ENCODE measurements at regions not wholly inside any gene's neighbourhood (a gene's known extent, or its start where the extent isn't known, plus 50 kb on each side); places are given as distances from the start of the nearest gene placed in this dataset.
"Not testable (repeated sequence)": the region's sequence is repeated elsewhere in the genome, so short reads cannot be mapped to it uniquely, and the experiment has no call there.

- no peak for DNase-seq
- H3K4me1 Mint-ChIP-seq (ENCODE audit: low read depth) = no peaks in the 10 kb centered on the region
- peaks cover 12% of the 10 kb centered on the region for H3K9me3 Mint-ChIP-seq
- ChIA-PET POLR2A (no interaction called here), CTCF (no interaction called here)
- intact Hi-C loops (cut with micrococcal nuclease) = no loop called here
- H3K4me3 Mint-ChIP-seq = no peak overlapping the region
- no peak overlapping the region for H3K27ac Mint-ChIP-seq
- H3K27me3 Mint-ChIP-seq = no peaks in the 10 kb centered on the region
- no peaks in the 10 kb centered on the region for H3K36me3 Mint-ChIP-seq
Measured at GRCh38 chr4:175071123-175071522, 153.0 kb downstream of the ADAM29 start.

GRCh38 chr4:175087145-175087544 lies 169.0 kb downstream of the ADAM29 start:
- ChIA-PET CTCF (no interaction called here), POLR2A (no interaction called here)
- Mint-ChIP-seq H3K27ac (no peak overlapping the region), H3K27me3 (no peaks in the 10 kb centered on the region), H3K9me3 (peaks cover 1% of the 10 kb centered on the region), H3K4me3 (no peak overlapping the region), H3K4me1 (ENCODE audit: low read depth) (no peaks in the 10 kb centered on the region), H3K36me3 (no peaks in the 10 kb centered on the region)
- no peak for DNase-seq
- intact Hi-C loops (cut with micrococcal nuclease) = no loop called here

DNA sequence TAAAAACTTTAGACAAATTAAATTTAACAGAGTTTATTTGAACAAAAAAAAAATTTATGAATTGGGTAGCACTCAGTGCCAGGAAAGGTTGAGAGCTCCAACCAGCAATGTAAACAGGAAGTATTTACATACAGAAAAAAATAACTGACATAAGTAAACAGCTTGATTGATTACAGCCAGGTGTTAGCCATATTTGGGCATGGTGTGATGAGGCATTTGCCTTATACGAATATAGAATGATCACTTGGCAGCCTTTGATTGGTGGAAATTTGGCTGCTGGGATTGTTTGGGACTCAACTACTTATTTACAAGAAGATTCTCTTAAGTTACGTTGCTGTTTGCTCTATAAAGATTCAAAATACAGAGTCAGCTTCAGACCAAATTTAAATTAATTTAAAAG lies 172.0 kb downstream of the ADAM29 start:
- no peak overlapping the region for H3K27ac Mint-ChIP-seq
- no peaks in the 10 kb centered on the region for H3K36me3 Mint-ChIP-seq
- H3K4me1 Mint-ChIP-seq (ENCODE audit: low read depth) = no peaks in the 10 kb centered on the region
- intact Hi-C loops (cut with micrococcal nuclease) = no loop called here
- ChIA-PET CTCF (no interaction called here), POLR2A (no interaction called here)
- no peak overlapping the region for H3K4me3 Mint-ChIP-seq
- H3K27me3 Mint-ChIP-seq = no peaks in the 10 kb centered on the region
- H3K9me3 Mint-ChIP-seq = peaks cover 9% of the 10 kb centered on the region
- DNase-seq = no peak

GRCh38 chr4:175091649-175092048 lies 173.5 kb downstream of the ADAM29 start:
- H3K4me1 Mint-ChIP-seq (ENCODE audit: low read depth) = no peaks in the 10 kb centered on the region
- H3K9me3 Mint-ChIP-seq = peaks cover 16% of the 10 kb centered on the region
- H3K27ac Mint-ChIP-seq = no peak overlapping the region
- POLR2A ChIA-PET = no interaction called here
- H3K4me3 Mint-ChIP-seq = no peak overlapping the region
- intact Hi-C loops (cut with micrococcal nuclease) = no loop called here
- H3K27me3 Mint-ChIP-seq = no peaks in the 10 kb centered on the region
- no peaks in the 10 kb centered on the region for H3K36me3 Mint-ChIP-seq
- no peak for DNase-seq
- CTCF ChIA-PET = no interaction called here

DNA sequence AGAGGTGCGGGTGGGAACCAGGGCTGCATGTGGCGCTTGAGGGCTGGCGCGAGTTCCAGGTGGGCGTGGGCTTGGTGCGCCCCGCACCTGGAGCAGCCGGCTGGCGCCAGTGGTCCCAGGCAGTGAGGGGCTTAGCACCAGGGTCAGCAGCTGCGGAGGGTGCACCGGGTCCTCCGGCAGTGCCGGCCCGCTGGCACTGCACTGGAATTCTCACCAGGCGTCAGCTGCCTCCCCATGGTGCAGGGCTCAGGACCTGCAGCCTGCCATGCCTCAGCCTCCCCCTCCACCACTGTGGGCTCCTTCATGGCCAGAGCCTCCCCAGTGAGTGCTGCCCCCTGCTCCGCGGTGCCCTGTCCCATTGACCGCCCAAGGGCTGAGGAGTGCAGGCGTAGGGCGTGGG lies 174.0 kb downstream of the ADAM29 start:
- POLR2A ChIA-PET = no interaction called here
- CTCF ChIA-PET = no interaction called here
- Mint-ChIP-seq H3K27me3 (no peaks in the 10 kb centered on the region), H3K4me1 (ENCODE audit: low read depth) (no peaks in the 10 kb centered on the region), H3K9me3 (peaks cover 16% of the 10 kb centered on the region), H3K4me3 (no peak overlapping the region), H3K36me3 (no peaks in the 10 kb centered on the region), H3K27ac (no peak overlapping the region)
- no peak for DNase-seq
- intact Hi-C loops (cut with micrococcal nuclease) = no loop called here

- POLR2A ChIA-PET; H3K27me3 Mint-ChIP-seq; intact Hi-C loops (cut with micrococcal nuclease); CTCF ChIA-PET; H3K27ac Mint-ChIP-seq; H3K4me1 Mint-ChIP-seq (ENCODE audit: low read depth); DNase-seq; H3K4me3 Mint-ChIP-seq; H3K36me3 Mint-ChIP-seq: not testable (repeated sequence)
- H3K9me3 Mint-ChIP-seq = peaks cover 16% of the 10 kb centered on the region
Measured at GRCh38 chr4:175093055-175093454, 174.9 kb downstream of the ADAM29 start.

DNA sequence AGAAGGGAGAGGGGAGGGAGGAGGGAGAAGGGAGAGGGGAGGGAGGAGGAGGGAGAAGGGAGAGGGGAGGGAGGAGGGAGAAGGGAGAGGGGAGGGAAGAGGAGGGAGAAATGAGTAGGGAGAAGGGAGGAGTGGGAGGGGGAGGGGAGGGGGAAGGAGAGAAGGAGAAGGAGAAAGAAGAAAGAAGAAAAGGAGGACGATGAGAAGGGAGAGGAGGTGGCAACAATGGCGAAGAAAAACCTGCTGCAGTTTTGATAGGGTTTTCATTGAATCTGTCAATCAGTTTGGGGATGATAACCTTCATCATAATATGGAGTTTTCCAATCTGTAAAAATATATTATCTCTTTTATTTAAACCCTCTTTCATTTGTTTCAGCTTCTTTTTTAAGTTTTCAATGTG lies 185.2 kb downstream of the ADAM29 start:
- Mint-ChIP-seq H3K4me3 (no peak overlapping the region), H3K4me1 (ENCODE audit: low read depth) (no peaks in the 10 kb centered on the region), H3K27me3 (no peaks in the 10 kb centered on the region), H3K9me3 (peaks cover 6% of the 10 kb centered on the region), H3K36me3 (no peaks in the 10 kb centered on the region), H3K27ac (no peak overlapping the region)
- ChIA-PET CTCF (no interaction called here), POLR2A (no interaction called here)
- intact Hi-C loops (cut with micrococcal nuclease) = no loop called here
- no peak for DNase-seq

DNA sequence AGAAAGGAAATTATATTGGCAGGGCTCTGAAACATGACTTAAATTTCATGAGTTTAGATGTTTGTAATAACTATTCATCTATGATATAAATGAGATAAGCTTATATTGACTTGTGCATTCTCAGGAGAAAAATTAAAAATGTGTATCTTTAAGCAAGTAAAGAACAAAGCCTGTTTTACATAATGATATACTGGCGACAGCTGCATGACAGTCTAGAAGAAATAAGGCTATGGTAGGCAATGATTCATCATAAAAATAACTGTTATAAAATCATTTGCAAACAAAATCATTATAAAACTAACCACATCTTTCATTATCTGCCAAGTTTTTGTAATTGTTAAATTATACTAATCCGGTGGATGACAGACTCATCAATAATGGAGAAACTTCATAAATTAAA lies 188.1 kb downstream of the ADAM29 start:
- H3K9me3 Mint-ChIP-seq = peaks cover 27% of the 10 kb centered on the region
- H3K27ac Mint-ChIP-seq = no peak overlapping the region
- H3K36me3 Mint-ChIP-seq = no peaks in the 10 kb centered on the region
- no peaks in the 10 kb centered on the region for H3K4me1 Mint-ChIP-seq (ENCODE audit: low read depth)
- no peak for DNase-seq
- ChIA-PET POLR2A (no interaction called here), CTCF (no interaction called here)
- no peak overlapping the region for H3K4me3 Mint-ChIP-seq
- intact Hi-C loops (cut with micrococcal nuclease) = no loop called here
- no peaks in the 10 kb centered on the region for H3K27me3 Mint-ChIP-seq

DNA sequence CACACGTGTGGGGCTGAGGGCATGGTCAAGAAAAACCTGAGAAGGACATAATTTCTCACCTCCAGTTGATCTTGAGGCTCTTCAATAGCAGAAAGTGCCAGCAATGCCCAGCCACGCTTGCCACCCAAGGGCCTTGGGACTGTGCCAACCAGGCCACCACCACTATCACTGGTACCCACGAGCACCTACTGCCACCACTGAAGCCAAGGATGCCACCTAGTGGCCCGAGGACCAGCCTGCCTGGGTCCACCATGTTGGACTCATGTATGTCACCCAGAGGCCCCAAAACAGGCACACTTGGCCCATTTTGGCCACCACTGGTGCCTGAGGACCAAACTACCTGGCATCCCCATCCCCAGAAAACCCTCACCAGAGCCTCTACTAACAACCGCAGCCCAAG lies 191.8 kb downstream of the ADAM29 start:
- Mint-ChIP-seq H3K27ac (no peak overlapping the region), H3K36me3 (no peaks in the 10 kb centered on the region), H3K9me3 (peaks cover 47% of the 10 kb centered on the region), H3K4me1 (ENCODE audit: low read depth) (no peaks in the 10 kb centered on the region), H3K27me3 (no peaks in the 10 kb centered on the region), H3K4me3 (no peak overlapping the region)
- ChIA-PET CTCF (no interaction called here), POLR2A (no interaction called here)
- no peak for DNase-seq
- intact Hi-C loops (cut with micrococcal nuclease) = no loop called here

DNA sequence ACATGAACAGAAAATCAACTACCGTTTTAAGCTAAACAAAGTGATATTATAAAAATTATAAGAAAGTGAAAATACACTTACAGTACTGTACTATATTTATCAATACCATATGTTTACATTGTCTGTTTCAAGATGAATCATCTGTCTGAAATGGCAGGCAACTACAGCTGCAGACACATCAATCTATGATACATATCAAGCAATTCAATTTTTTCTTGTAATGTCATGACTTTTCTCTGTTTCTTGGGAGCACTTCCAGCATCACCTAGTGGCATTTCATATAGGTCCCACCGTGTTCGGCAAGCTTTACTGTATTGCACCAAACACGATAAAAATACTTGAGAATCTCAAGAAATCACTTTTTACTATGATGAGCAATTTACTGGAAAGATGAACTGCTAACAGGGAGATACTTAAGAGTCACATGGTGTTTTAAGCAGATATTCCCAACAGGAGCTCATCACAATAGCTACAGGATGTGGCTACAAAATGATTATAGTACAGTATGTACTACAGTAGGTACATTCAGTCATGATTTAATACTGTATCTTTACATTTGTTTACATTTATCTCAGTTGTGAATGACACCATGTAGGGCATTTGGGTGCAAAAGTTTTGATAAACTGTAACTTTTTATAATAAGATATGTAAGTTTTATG lies 207.4 kb downstream of the ADAM29 start:
- intact Hi-C loops (cut with micrococcal nuclease) = no loop called here
- H3K27me3 Mint-ChIP-seq = no peaks in the 10 kb centered on the region
- DNase-seq = no peak
- H3K36me3 Mint-ChIP-seq = no peaks in the 10 kb centered on the region
- no peak overlapping the region for H3K27ac Mint-ChIP-seq
- POLR2A ChIA-PET = no interaction called here
- H3K4me3 Mint-ChIP-seq = no peak overlapping the region
- H3K4me1 Mint-ChIP-seq (ENCODE audit: low read depth) = no peaks in the 10 kb centered on the region
- CTCF ChIA-PET = no interaction called here
- peaks cover 42% of the 10 kb centered on the region for H3K9me3 Mint-ChIP-seq

DNA sequence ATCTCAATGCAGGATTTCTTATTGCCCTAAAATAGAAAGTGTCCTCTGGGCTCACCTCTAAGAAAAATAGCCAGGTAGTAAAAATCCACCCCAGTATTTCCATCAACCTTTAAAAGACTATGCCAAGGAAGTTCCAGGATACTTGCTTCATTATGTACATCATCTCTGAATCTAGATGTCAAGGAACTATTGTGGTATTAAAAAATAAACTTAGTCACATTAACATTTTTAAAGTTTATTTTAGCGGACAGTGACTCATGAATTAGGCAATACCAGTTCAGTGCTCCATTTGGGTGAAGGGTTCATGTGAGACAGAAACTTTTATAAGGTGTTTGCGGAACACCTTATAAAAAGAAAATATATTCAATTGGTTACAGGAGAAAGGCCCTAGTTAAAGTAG lies 209.2 kb downstream of the ADAM29 start:
- no peaks in the 10 kb centered on the region for H3K36me3 Mint-ChIP-seq
- H3K27ac Mint-ChIP-seq = no peak overlapping the region
- no peak overlapping the region for H3K4me3 Mint-ChIP-seq
- no peaks in the 10 kb centered on the region for H3K4me1 Mint-ChIP-seq (ENCODE audit: low read depth)
- no peaks in the 10 kb centered on the region for H3K27me3 Mint-ChIP-seq
- intact Hi-C loops (cut with micrococcal nuclease) = no loop called here
- DNase-seq = no peak
- ChIA-PET POLR2A (no interaction called here), CTCF (no interaction called here)
- H3K9me3 Mint-ChIP-seq = peaks cover 27% of the 10 kb centered on the region

DNA sequence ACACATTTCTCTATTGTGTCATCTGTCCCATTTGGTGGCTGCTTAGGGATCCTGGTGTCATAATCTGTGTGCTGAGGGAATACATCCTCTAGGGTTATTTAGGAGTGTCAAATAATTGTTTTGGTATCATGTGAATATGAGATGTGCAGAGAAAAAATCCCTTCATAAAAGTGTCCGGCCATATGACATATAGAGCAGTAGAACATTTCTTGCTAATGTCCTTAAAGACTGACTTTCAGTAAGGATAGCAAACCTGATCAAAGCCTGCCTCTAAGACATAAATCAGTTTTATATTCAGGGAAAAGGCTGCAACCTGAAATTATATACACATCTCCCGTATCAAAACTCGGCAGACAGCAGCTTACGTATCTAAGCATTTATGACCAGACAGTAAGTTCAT lies 211.6 kb downstream of the ADAM29 start:
- Mint-ChIP-seq H3K27me3 (no peaks in the 10 kb centered on the region), H3K4me1 (ENCODE audit: low read depth) (no peaks in the 10 kb centered on the region), H3K27ac (no peak overlapping the region), H3K36me3 (no peaks in the 10 kb centered on the region), H3K9me3 (peaks cover 12% of the 10 kb centered on the region), H3K4me3 (no peak overlapping the region)
- CTCF ChIA-PET = no interaction called here
- POLR2A ChIA-PET = no interaction called here
- intact Hi-C loops (cut with micrococcal nuclease) = no loop called here
- DNase-seq = no peak

- ChIA-PET POLR2A (no interaction called here), CTCF (no interaction called here)
- H3K36me3 Mint-ChIP-seq = no peaks in the 10 kb centered on the region
- H3K4me3 Mint-ChIP-seq = no peak overlapping the region
- peaks cover 3% of the 10 kb centered on the region for H3K9me3 Mint-ChIP-seq
- intact Hi-C loops (cut with micrococcal nuclease) = no loop called here
- DNase-seq = no peak
- no peaks in the 10 kb centered on the region for H3K27me3 Mint-ChIP-seq
- no peaks in the 10 kb centered on the region for H3K4me1 Mint-ChIP-seq (ENCODE audit: low read depth)
- no peak overlapping the region for H3K27ac Mint-ChIP-seq
Measured at GRCh38 chr4:175139205-175139604, 221.0 kb downstream of the ADAM29 start.

DNA sequence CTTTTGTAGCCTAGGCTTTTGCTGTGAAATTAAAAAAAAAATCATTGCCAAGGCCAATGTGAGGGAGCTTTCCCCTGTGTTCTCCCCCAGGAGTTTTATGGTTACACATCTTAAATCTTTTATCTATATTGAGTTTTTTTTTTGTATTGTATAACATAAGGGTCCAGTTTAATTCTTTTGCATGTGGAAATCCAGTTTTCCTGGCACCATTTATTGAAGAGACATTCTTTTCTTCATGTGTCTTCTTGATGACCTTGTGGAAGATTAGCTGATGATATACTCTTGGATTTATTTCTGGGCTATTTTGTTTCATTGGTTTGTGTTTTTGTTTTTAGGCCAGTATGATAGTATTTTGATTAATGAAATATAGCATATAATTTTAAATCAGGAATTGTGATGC lies 225.0 kb downstream of the ADAM29 start:
- H3K4me3 Mint-ChIP-seq = no peak overlapping the region
- H3K36me3 Mint-ChIP-seq = no peaks in the 10 kb centered on the region

More for the DNA sequence above, 225.0 kb downstream of the ADAM29 start:
- no peak for DNase-seq
- Mint-ChIP-seq H3K27me3 (no peaks in the 10 kb centered on the region), H3K27ac (no peak overlapping the region), H3K4me1 (ENCODE audit: low read depth) (no peaks in the 10 kb centered on the region), H3K9me3 (peaks cover 7% of the 10 kb centered on the region)
- intact Hi-C loops (cut with micrococcal nuclease) = no loop called here
- ChIA-PET POLR2A (no interaction called here), CTCF (no interaction called here)
